NB4 (cell line): ENCODE measurements at regions not wholly inside any gene's neighbourhood (a gene's known extent, or its start where the extent isn't known, plus 50 kb on each side); places are given as distances from the start of the nearest gene placed in this dataset.

Experiments
- DNase-seq: peaks from one replicate; pipeline ENCODE4 v3.0.0; 2010; ENCODE audit warnings: low read depth
- H3K4me3 ChIP-seq: one replicate; pipeline ENCODE4 v1.5.1; 2011; ENCODE audit warnings: mild to moderate bottlenecking, low read depth, low read length, moderate library complexity
- MAX ChIP-seq: IDR thresholded peaks from 2 replicates; pipeline ENCODE4 v1.6.1; 2011; ENCODE audit warnings: low read depth, low read length
- MYC ChIP-seq: IDR thresholded peaks from 2 replicates; pipeline ENCODE4 v1.6.1; 2011; ENCODE audit warnings: low read depth, low read length
- POLR2A ChIP-seq: IDR thresholded peaks from 2 replicates; pipeline ENCODE4 v1.6.1; 2011; ENCODE audit warnings: mild to moderate bottlenecking; ENCODE audit not compliant: insufficient read length; ENCODE audit errors: extremely low read depth
- TF ChIP-seq, protein P1 (sequence below): IDR thresholded peaks from one replicate; pipeline ENCODE4 v1.5.1; 2012; ENCODE audit warnings: low read depth, low read length

DNA sequence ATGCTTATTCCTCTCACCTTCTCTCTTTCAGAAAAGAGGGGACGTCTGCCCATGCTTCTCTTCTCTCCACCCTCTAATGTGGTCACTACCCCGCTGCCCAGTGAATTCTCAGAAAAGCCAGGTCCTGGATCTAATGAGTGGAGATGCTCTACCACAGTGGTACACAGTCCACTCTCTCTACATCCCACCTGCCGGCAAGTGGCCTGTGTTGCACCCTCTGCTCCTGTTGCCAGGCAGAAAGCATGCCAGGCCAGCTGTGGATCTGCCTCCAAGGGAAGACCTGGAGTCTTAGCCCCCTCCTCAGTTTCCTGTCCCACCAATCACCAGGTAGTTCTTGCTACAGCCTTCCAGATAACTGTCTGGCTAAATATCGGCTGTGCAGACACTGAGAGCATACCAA lies 71.2 kb upstream of the SPDL1 start:
- no peak overlapping the region for H3K4me3 ChIP-seq
- TF ChIP-seq POLR2A (no peak), MYC (no peak), MAX (no peak)
- TF ChIP-seq, protein P1, sequence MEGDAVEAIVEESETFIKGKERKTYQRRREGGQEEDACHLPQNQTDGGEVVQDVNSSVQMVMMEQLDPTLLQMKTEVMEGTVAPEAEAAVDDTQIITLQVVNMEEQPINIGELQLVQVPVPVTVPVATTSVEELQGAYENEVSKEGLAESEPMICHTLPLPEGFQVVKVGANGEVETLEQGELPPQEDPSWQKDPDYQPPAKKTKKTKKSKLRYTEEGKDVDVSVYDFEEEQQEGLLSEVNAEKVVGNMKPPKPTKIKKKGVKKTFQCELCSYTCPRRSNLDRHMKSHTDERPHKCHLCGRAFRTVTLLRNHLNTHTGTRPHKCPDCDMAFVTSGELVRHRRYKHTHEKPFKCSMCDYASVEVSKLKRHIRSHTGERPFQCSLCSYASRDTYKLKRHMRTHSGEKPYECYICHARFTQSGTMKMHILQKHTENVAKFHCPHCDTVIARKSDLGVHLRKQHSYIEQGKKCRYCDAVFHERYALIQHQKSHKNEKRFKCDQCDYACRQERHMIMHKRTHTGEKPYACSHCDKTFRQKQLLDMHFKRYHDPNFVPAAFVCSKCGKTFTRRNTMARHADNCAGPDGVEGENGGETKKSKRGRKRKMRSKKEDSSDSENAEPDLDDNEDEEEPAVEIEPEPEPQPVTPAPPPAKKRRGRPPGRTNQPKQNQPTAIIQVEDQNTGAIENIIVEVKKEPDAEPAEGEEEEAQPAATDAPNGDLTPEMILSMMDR, result no peak
- DNase-seq, result no peak

- no peak for DNase-seq
- TF ChIP-seq MAX (no peak), MYC (no peak), POLR2A (no peak)
- TF ChIP-seq, protein P1, result no peak
- H3K4me3 ChIP-seq, result no peak overlapping the region
Measured at GRCh38 chr5:169511708-169512107, 71.9 kb upstream of the SPDL1 start.

DNA sequence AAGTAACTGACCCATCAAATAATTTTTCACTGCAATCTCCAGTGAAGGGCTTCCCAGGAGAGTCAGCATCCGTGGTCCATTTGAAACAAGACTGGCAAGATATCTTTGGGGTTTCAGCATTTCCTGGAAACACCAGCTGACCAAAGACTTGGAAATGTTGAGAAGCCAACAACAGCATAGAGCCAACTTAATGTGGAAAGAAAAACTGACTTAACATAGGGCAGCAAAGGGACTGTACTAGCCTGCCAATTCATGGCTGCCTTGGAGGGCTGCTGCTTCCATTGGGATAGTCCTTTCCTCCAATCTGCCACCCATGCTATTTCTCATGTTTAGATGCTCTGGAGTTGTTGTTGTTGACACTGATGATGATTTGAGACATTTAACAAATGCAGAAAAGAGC lies 76.5 kb upstream of the SPDL1 start:
- no peak overlapping the region for H3K4me3 ChIP-seq
- no peak for DNase-seq
- TF ChIP-seq, protein P1, result no peak
- TF ChIP-seq POLR2A (no peak), MAX (no peak), MYC (no peak)

DNA sequence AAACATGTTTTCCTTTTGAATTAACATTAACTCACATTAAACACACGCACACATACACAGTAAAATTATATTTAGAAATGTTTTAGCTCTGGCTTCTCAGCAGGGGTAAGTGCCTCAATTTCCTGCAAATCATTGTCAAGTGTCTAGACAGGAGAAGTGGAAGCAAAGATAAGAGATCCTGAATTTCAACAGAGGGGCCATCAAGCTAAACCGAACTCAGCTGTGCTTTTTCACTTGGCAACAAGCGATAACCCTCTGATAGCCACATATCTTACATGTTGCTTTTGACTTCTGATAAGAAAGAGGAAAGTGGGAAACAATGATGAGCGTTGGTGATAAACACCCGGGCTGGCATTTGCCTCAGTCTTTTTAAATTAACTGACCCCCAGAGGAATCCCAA lies 79.7 kb upstream of the SPDL1 start:
- no peak for TF ChIP-seq MYC
- TF ChIP-seq POLR2A, result no peak
- TF ChIP-seq MAX, result no peak
- TF ChIP-seq, protein P1, result no peak
- no peak overlapping the region for H3K4me3 ChIP-seq
- no peak for DNase-seq

- no peak for DNase-seq
- TF ChIP-seq POLR2A (no peak), MAX (no peak)
- TF ChIP-seq, protein P1, result no peak
- H3K4me3 ChIP-seq, result no peak overlapping the region
Measured at GRCh38 chr5:169499990-169500505, 83.5 kb upstream of the SPDL1 start.

- DNase-seq, result no peak
- no peak for TF ChIP-seq MAX
- TF ChIP-seq POLR2A, result no peak
- no peak for TF ChIP-seq MYC
- TF ChIP-seq, protein P1, result no peak
- no peak overlapping the region for H3K4me3 ChIP-seq
Measured at GRCh38 chr5:169496878-169497277, 86.7 kb upstream of the SPDL1 start.
